WTC11 (cell line): ENCODE measurements at regions not wholly inside any gene's neighbourhood (a gene's known extent, or its start where the extent isn't known, plus 50 kb on each side); places are given as distances from the start of the nearest gene placed in this dataset.

Experiments
- ATAC-seq: fragments of 200-7000 bp; cut with Tn5 transposase; 2 replicates; pipeline ENCODE4 v1.10.0; 2021; ENCODE audit warnings: mild to moderate bottlenecking, moderate library complexity
- CTCF ChIA-PET: fragments of 300-600 bp; sonication (Branson Sonifier 250); formaldehyde crosslinking; loops from one replicate; lab custom pipeline; 2021; ENCODE audit warnings: antibody characterized with exemption; lab: Charles Lee
- POLR2A ChIA-PET: fragments of 350-600 bp; sonication (Branson Sonifier 250); formaldehyde crosslinking; loops from one replicate; lab custom pipeline; 2021; ENCODE audit warnings: antibody characterized with exemption; lab: Charles Lee
- DNase-seq: peaks from one replicate; pipeline ENCODE4 v3.0.0; 2021; ENCODE audit warnings: low spot score
- H3K27ac Mint-ChIP-seq: 2 replicates; pipeline ENCODE4 v1.8.0; 2021; ENCODE audit warnings: mixed read lengths
- H3K27me3 Mint-ChIP-seq: 2 replicates; pipeline ENCODE4 v1.8.0; 2021; ENCODE audit warnings: low read depth, mild to moderate bottlenecking, moderate library complexity, mixed read lengths
- H3K36me3 Mint-ChIP-seq: 2 replicates; pipeline ENCODE4 v1.8.0; 2021; ENCODE audit warnings: mixed read lengths
- H3K4me1 Mint-ChIP-seq: 2 replicates; pipeline ENCODE4 v1.8.0; 2022; ENCODE audit warnings: mixed read lengths
- H3K4me3 Mint-ChIP-seq: 2 replicates; pipeline ENCODE4 v1.8.0; 2021; ENCODE audit warnings: mild to moderate bottlenecking, moderate library complexity, mixed read lengths
- H3K9me3 Mint-ChIP-seq: 2 replicates; pipeline ENCODE4 v1.8.0; 2021; ENCODE audit warnings: mixed read lengths
- CBFB ChIP-seq: sonication (generic); formaldehyde crosslinking; IDR thresholded peaks from 2 replicates; pipeline ENCODE4 v1.8.1; 2022; ENCODE audit warnings: mild to moderate bottlenecking, low read depth, missing genetic modification reagents
- ELF4 ChIP-seq: sonication (generic); formaldehyde crosslinking; IDR thresholded peaks from 2 replicates; pipeline ENCODE4 v1.8.1; 2022; ENCODE audit warnings: low read depth, mild to moderate bottlenecking, moderate library complexity, missing genetic modification reagents
- FOXJ3 ChIP-seq: sonication (generic); formaldehyde crosslinking; IDR thresholded peaks from 2 replicates; pipeline ENCODE4 v1.9.0; 2021; ENCODE audit warnings: missing genetic modification reagents, mild to moderate bottlenecking, borderline replicate concordance
- FOXK1 ChIP-seq: sonication (generic); formaldehyde crosslinking; IDR thresholded peaks from 2 replicates; pipeline ENCODE4 v1.8.0; 2022; ENCODE audit warnings: mild to moderate bottlenecking, moderate library complexity, missing genetic modification reagents
- MYBL2 ChIP-seq: sonication (generic); formaldehyde crosslinking; IDR thresholded peaks from 2 replicates; pipeline ENCODE4 v1.8.1; 2023; ENCODE audit warnings: mild to moderate bottlenecking, moderate library complexity, missing genetic modification reagents
- NFATC4 ChIP-seq: fragments of 250-450 bp; sonication (Bioruptor Pico); IDR thresholded peaks from 2 replicates; pipeline ENCODE4 v1.9.0; 2021; ENCODE audit warnings: mild to moderate bottlenecking
- NR1H2 ChIP-seq: sonication (generic); formaldehyde crosslinking; IDR thresholded peaks from 2 replicates; pipeline ENCODE4 v1.9.0; 2021; ENCODE audit warnings: mild to moderate bottlenecking, moderate library complexity, missing genetic modification reagents
- NR2C2 ChIP-seq: sonication (generic); formaldehyde crosslinking; IDR thresholded peaks from 2 replicates; pipeline ENCODE4 v1.8.0; 2022; ENCODE audit warnings: mild to moderate bottlenecking, missing genetic modification reagents
- PRRX2 ChIP-seq: fragments of 250-450 bp; sonication (Bioruptor Pico); IDR thresholded peaks from 2 replicates; pipeline ENCODE4 v1.8.0; 2021; ENCODE audit warnings: mild to moderate bottlenecking
- RORB ChIP-seq: fragments of 250-450 bp; sonication (Bioruptor Pico); IDR thresholded peaks from 2 replicates; pipeline ENCODE4 v1.9.0; 2021; ENCODE audit warnings: mild to moderate bottlenecking
- SMAD4 ChIP-seq: sonication (generic); formaldehyde crosslinking; IDR thresholded peaks from 2 replicates; pipeline ENCODE4 v1.8.0; 2022; ENCODE audit warnings: mild to moderate bottlenecking, missing genetic modification reagents
- TEAD1 ChIP-seq: sonication (generic); formaldehyde crosslinking; IDR thresholded peaks from 2 replicates; pipeline ENCODE4 v1.8.0; 2022; ENCODE audit warnings: mild to moderate bottlenecking, missing genetic modification reagents
- ZNF121 ChIP-seq: sonication (generic); formaldehyde crosslinking; IDR thresholded peaks from 2 replicates; pipeline ENCODE4 v1.8.0; 2023; ENCODE audit warnings: missing genetic modification reagents
- ZNF416 ChIP-seq: fragments of 250-450 bp; sonication (Bioruptor Pico); IDR thresholded peaks from 2 replicates; pipeline ENCODE4 v1.9.0; 2021; ENCODE audit warnings: mild to moderate bottlenecking, inconsistent platforms
- TF ChIP-seq, protein P1 (sequence below): sonication (generic); formaldehyde crosslinking; IDR thresholded peaks from 2 replicates; pipeline ENCODE4 v1.8.1; 2022; ENCODE audit warnings: mild to moderate bottlenecking, missing genetic modification reagents, moderate library complexity, borderline replicate concordance
- TF ChIP-seq, protein P2 (sequence below): fragments of 250-450 bp; sonication (Bioruptor Pico); IDR thresholded peaks from 2 replicates; pipeline ENCODE4 v1.9.0; 2021; ENCODE audit warnings: mild to moderate bottlenecking
- TF ChIP-seq, protein P3 (sequence below): sonication (generic); formaldehyde crosslinking; IDR thresholded peaks from 2 replicates; pipeline ENCODE4 v1.8.1; 2023; ENCODE audit warnings: mild to moderate bottlenecking, missing genetic modification reagents
- TF ChIP-seq, protein P4 (sequence below): sonication (generic); formaldehyde crosslinking; IDR thresholded peaks from 2 replicates; pipeline ENCODE4 v1.8.0; 2023; ENCODE audit warnings: mild to moderate bottlenecking, missing genetic modification reagents
- TF ChIP-seq, protein P5 (sequence below): sonication (generic); formaldehyde crosslinking; IDR thresholded peaks from 2 replicates; pipeline ENCODE4 v1.8.1; 2023; ENCODE audit warnings: mild to moderate bottlenecking, missing genetic modification reagents, moderate library complexity
- TF ChIP-seq, protein P6 (sequence below): fragments of 200-600 bp; IDR thresholded peaks from 2 replicates; pipeline ENCODE4 v1.8.0; 2022; ENCODE audit warnings: antibody characterized with exemption

DNA sequence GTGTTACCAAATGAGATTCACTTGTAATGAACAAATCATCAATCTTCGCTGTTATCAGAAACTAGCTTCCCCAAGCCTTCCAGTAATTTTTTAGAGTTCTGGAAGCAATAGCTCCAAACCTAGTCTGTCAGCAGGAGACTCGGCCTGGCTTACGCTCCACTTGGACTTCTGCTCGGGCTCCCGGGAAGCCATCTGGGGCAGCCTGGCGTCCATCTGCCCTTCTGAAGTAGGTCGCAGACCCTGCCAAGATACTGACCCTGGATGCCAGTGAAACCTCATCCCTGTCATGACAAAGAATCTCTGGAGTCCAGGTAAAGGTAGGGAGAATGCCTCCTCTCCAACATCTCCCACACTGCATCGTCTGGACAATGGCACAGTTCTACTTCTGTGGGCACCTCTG lies 493.8 kb upstream of the ZFP42 start:
- POLR2A ChIA-PET = interaction anchor here (0.6 kb wide), 1 partner anchor 778 kb away, joined by 4 read pairs; no protein-coding TSS in a partner anchor
- DNase-seq (no peak), ATAC-seq (no peak)
- CTCF ChIA-PET = no interaction called here
- Mint-ChIP-seq H3K27ac (no peak overlapping the region), H3K4me3 (no peak overlapping the region), H3K4me1 (no peaks in the 10 kb centered on the region), H3K36me3 (no peaks in the 10 kb centered on the region), H3K9me3 (peaks cover 4% of the 10 kb centered on the region), H3K27me3 (no peaks in the 10 kb centered on the region; the same call in 1 of the 2 replicates)
- TF ChIP-seq ELF4 (CRISPR knock-in tag) (no peak), FOXJ3 (CRISPR knock-in tag) (no peak), CBFB (no peak), SMAD4 (CRISPR knock-in tag) (no peak), FOXK1 (CRISPR knock-in tag) (no peak), RORB (CRISPR knock-in tag) (no peak), TEAD1 (CRISPR knock-in tag) (no peak)
- TF ChIP-seq, protein P1, sequence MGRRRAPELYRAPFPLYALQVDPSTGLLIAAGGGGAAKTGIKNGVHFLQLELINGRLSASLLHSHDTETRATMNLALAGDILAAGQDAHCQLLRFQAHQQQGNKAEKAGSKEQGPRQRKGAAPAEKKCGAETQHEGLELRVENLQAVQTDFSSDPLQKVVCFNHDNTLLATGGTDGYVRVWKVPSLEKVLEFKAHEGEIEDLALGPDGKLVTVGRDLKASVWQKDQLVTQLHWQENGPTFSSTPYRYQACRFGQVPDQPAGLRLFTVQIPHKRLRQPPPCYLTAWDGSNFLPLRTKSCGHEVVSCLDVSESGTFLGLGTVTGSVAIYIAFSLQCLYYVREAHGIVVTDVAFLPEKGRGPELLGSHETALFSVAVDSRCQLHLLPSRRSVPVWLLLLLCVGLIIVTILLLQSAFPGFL (CRISPR knock-in tag) = no peak
- TF ChIP-seq, protein P2, sequence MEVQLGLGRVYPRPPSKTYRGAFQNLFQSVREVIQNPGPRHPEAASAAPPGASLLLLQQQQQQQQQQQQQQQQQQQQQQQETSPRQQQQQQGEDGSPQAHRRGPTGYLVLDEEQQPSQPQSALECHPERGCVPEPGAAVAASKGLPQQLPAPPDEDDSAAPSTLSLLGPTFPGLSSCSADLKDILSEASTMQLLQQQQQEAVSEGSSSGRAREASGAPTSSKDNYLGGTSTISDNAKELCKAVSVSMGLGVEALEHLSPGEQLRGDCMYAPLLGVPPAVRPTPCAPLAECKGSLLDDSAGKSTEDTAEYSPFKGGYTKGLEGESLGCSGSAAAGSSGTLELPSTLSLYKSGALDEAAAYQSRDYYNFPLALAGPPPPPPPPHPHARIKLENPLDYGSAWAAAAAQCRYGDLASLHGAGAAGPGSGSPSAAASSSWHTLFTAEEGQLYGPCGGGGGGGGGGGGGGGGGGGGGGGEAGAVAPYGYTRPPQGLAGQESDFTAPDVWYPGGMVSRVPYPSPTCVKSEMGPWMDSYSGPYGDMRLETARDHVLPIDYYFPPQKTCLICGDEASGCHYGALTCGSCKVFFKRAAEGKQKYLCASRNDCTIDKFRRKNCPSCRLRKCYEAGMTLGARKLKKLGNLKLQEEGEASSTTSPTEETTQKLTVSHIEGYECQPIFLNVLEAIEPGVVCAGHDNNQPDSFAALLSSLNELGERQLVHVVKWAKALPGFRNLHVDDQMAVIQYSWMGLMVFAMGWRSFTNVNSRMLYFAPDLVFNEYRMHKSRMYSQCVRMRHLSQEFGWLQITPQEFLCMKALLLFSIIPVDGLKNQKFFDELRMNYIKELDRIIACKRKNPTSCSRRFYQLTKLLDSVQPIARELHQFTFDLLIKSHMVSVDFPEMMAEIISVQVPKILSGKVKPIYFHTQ (CRISPR knock-in tag) = no peak
- TF ChIP-seq, protein P3, sequence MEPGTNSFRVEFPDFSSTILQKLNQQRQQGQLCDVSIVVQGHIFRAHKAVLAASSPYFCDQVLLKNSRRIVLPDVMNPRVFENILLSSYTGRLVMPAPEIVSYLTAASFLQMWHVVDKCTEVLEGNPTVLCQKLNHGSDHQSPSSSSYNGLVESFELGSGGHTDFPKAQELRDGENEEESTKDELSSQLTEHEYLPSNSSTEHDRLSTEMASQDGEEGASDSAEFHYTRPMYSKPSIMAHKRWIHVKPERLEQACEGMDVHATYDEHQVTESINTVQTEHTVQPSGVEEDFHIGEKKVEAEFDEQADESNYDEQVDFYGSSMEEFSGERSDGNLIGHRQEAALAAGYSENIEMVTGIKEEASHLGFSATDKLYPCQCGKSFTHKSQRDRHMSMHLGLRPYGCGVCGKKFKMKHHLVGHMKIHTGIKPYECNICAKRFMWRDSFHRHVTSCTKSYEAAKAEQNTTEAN = no peak
- TF ChIP-seq, protein P4, sequence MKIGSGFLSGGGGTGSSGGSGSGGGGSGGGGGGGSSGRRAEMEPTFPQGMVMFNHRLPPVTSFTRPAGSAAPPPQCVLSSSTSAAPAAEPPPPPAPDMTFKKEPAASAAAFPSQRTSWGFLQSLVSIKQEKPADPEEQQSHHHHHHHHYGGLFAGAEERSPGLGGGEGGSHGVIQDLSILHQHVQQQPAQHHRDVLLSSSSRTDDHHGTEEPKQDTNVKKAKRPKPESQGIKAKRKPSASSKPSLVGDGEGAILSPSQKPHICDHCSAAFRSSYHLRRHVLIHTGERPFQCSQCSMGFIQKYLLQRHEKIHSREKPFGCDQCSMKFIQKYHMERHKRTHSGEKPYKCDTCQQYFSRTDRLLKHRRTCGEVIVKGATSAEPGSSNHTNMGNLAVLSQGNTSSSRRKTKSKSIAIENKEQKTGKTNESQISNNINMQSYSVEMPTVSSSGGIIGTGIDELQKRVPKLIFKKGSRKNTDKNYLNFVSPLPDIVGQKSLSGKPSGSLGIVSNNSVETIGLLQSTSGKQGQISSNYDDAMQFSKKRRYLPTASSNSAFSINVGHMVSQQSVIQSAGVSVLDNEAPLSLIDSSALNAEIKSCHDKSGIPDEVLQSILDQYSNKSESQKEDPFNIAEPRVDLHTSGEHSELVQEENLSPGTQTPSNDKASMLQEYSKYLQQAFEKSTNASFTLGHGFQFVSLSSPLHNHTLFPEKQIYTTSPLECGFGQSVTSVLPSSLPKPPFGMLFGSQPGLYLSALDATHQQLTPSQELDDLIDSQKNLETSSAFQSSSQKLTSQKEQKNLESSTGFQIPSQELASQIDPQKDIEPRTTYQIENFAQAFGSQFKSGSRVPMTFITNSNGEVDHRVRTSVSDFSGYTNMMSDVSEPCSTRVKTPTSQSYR = no peak
- TF ChIP-seq, protein P5, sequence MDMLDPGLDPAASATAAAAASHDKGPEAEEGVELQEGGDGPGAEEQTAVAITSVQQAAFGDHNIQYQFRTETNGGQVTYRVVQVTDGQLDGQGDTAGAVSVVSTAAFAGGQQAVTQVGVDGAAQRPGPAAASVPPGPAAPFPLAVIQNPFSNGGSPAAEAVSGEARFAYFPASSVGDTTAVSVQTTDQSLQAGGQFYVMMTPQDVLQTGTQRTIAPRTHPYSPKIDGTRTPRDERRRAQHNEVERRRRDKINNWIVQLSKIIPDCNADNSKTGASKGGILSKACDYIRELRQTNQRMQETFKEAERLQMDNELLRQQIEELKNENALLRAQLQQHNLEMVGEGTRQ (CRISPR knock-in tag) = no peak
- TF ChIP-seq, all 79 proteins: peak for 0

DNA sequence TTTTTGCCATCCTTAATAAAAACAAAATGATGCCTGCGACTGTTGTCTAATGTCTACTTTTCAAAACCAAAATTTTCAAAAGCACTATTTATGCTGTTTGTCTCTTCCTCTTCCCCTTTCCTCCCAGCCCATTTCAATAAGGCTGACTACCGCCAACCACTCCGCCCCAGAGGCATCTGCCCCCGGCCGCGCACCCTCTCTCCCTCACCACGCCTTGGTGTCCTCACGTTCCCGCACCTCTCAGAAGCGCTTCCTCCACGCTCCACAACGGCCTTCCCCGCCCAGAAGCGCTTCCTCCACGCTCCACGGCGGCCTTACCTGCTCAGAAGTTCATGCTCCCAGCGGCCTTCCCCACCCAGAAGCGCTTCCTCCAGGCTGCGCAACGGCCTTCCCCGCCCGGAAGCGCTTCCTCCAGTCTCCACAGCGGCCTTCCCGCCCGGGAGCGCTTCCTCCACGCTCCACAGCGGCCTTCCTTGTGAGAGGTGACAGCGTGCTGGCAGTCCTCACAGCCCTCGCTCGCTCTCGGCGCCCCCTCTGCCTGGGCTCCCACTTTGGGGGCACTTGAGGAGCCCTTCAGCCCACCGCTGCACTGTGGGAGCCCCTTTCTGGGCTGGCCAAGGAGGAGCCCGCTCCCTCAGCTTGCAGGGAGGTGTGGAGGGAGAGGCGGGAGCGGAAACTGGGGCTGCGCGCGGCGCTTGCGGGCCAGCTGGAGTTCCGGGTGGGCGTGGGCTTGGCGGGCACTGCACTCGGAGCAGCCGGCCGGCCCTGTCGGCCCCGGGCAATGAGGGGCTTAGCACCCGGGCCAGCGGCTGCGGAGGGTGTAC lies 490.4 kb upstream of the ZFP42 start:
- Mint-ChIP-seq H3K36me3 (no peaks in the 10 kb centered on the region), H3K4me3 (no peak overlapping the region), H3K9me3 (peaks cover 7% of the 10 kb centered on the region), H3K4me1 (no peaks in the 10 kb centered on the region), H3K27ac (no peak overlapping the region), H3K27me3 (no peaks in the 10 kb centered on the region; the same call in 1 of the 2 replicates)
- TF ChIP-seq, protein P6, sequence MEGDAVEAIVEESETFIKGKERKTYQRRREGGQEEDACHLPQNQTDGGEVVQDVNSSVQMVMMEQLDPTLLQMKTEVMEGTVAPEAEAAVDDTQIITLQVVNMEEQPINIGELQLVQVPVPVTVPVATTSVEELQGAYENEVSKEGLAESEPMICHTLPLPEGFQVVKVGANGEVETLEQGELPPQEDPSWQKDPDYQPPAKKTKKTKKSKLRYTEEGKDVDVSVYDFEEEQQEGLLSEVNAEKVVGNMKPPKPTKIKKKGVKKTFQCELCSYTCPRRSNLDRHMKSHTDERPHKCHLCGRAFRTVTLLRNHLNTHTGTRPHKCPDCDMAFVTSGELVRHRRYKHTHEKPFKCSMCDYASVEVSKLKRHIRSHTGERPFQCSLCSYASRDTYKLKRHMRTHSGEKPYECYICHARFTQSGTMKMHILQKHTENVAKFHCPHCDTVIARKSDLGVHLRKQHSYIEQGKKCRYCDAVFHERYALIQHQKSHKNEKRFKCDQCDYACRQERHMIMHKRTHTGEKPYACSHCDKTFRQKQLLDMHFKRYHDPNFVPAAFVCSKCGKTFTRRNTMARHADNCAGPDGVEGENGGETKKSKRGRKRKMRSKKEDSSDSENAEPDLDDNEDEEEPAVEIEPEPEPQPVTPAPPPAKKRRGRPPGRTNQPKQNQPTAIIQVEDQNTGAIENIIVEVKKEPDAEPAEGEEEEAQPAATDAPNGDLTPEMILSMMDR = no peak
- TF ChIP-seq NR2C2 (CRISPR knock-in tag) (no peak), ZNF121 (CRISPR knock-in tag) (no peak), NFATC4 (no peak), NR1H2 (CRISPR knock-in tag) (no peak), MYBL2 (CRISPR knock-in tag) (no peak), CBFB (no peak), ELF4 (CRISPR knock-in tag) (no peak), PRRX2 (CRISPR knock-in tag) (no peak), ZNF416 (no peak)
- TF ChIP-seq, protein P4 = no peak
- POLR2A ChIA-PET = no interaction called here
- CTCF ChIA-PET = no interaction called here
- DNase-seq (no peak), ATAC-seq (no peak)
